ENCODE measurements at regions not wholly inside any gene's neighbourhood (a gene's known extent, or its start where the extent isn't known, plus 50 kb on each side); places are given as distances from the start of the nearest gene placed in this dataset.

GRCh38 chr21:16243396-16243795 is 513.6 kb downstream of the USP25 start:
- DNase-seq (no peak), ATAC-seq (no peak)
- Histone ChIP-seq H3K27ac (no peak overlapping the region), H3K27me3 (no peaks in the 10 kb centered on the region), H3K9me3 (peaks cover 0 to 11% (median 0%) of the 10 kb centered on the region in 11 donors), H3K4me3 (no peak overlapping the region), H3K4me1 (no peaks in the 10 kb centered on the region), H3K36me3 (no peaks in the 10 kb centered on the region)
- no peak for TF ChIP-seq CTCF (IDR thresholded peaks at IDR 0.05)
- intact Hi-C loops (cut with DNase I), result no loop called here
- WGBS, 2 donors, result 89 to 97% methylated on average over 2 of the region's 2 CpGs

- DNase-seq, result no peak
- Histone ChIP-seq H3K4me3 (no peak overlapping the region), H3K4me1 (no peaks in the 10 kb centered on the region), H3K27me3 (no peaks in the 10 kb centered on the region), H3K9me3 (peaks cover 0 to 11% (median 0%) of the 10 kb centered on the region in 11 donors), H3K27ac (no peak overlapping the region), H3K36me3 (no peaks in the 10 kb centered on the region)
- ATAC-seq, result no peak
- no peak for TF ChIP-seq CTCF (IDR thresholded peaks at IDR 0.05)
- intact Hi-C loops (cut with DNase I), result no loop called here
- 90 to 97% methylated on average over 3 of the region's 3 CpGs for WGBS, 2 donors
Measured at GRCh38 chr21:16248705-16249104, 518.9 kb downstream of the USP25 start.

GRCh38 chr21:16250273-16250672 is 520.5 kb downstream of the USP25 start:
- peaks cover 0 to 11% (median 0%) of the 10 kb centered on the region in 11 donors for H3K9me3 ChIP-seq
- intact Hi-C loops (cut with DNase I), result no loop called here
- H3K27me3 ChIP-seq, result no peaks in the 10 kb centered on the region
- DNase-seq (no peak), ATAC-seq (no peak)
- no peak for TF ChIP-seq CTCF (IDR thresholded peaks at IDR 0.05)
- no peaks in the 10 kb centered on the region for H3K4me1 ChIP-seq
- H3K36me3 ChIP-seq, result no peaks in the 10 kb centered on the region
- H3K27ac ChIP-seq, result no peak overlapping the region
- no peak overlapping the region for H3K4me3 ChIP-seq

- H3K27ac ChIP-seq, result no peak overlapping the region
- intact Hi-C loops (cut with DNase I), result no loop called here
Measured at GRCh38 chr21:16258844-16259611, 529.2 kb downstream of the USP25 start.

More at GRCh38 chr21:16258844-16259611, 529.2 kb downstream of the USP25 start:
- no peaks in the 10 kb centered on the region for H3K27me3 ChIP-seq
- 92 to 96% methylated on average over 7 of the region's 7 CpGs for WGBS, 2 donors
- DNase-seq (no peak), ATAC-seq (no peak)
- no peak for TF ChIP-seq CTCF (IDR thresholded peaks at IDR 0.05)
- H3K4me3 ChIP-seq, result no peak overlapping the region
- no peaks in the 10 kb centered on the region for H3K36me3 ChIP-seq
- H3K9me3 ChIP-seq, result no peaks in the 10 kb centered on the region
- H3K4me1 ChIP-seq, result peaks cover 0 to 7% (median 0%) of the 10 kb centered on the region in 9 donors
